GM23338 (cell line): ENCODE measurements at regions not wholly inside any gene's neighbourhood (a gene's known extent, or its start where the extent isn't known, plus 50 kb on each side); places are given as distances from the start of the nearest gene placed in this dataset.

Source experiments
- EZH2 ChIP-seq: fragments of 200-600 bp; sonication (generic); IDR thresholded peaks from one replicate; pipeline ENCODE4 v1.8.0; 2017; ENCODE audit warnings: antibody characterized with exemption, mild to moderate bottlenecking, low read depth; ENCODE audit not compliant: unreplicated experiment
- NANOG ChIP-seq: IDR thresholded peaks from 2 replicates; pipeline ENCODE4 v1.6.1; 2016; ENCODE audit warnings: antibody characterized with exemption, borderline replicate concordance
- TF ChIP-seq, protein P1 (sequence below), 2 experiments: fragments of 200-600 bp in 1 of 2; sonication (generic) in 1 of 2; conservative IDR thresholded peaks; 2 replicates each; pipeline versions ENCODE4 v1.5.1 to v1.6.1; 2016 to 2017; ENCODE audit warnings: antibody characterized with exemption in 2 of 2, low read depth in 2 of 2, mild to moderate bottlenecking in 2 of 2, moderate library complexity in 1 of 2
- TF ChIP-seq, protein P2 (sequence below): IDR thresholded peaks from one replicate; pipeline ENCODE4 v1.6.1; 2018; ENCODE audit warnings: antibody characterized with exemption; ENCODE audit not compliant: unreplicated experiment

DNA sequence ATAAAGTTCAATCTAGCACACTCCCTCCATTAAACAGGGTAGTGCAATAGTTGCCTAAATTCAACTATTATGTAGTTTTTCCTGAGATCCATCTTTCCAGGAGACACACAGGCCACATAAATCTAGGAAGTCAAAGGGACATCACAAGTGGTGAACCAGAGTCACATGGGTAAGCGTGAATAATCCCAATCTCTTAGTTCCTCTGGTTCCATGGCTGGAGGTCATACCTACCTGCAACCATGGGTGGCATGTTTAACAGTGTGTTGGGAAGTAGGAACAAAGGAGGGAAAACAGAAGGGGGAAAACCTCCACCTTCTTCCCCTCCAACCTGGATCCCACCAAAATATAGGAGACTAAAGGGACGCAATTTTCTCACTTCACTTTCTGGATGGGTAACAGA is 2651.6 kb downstream of the ARAP2 start:
- TF ChIP-seq, protein P1, sequence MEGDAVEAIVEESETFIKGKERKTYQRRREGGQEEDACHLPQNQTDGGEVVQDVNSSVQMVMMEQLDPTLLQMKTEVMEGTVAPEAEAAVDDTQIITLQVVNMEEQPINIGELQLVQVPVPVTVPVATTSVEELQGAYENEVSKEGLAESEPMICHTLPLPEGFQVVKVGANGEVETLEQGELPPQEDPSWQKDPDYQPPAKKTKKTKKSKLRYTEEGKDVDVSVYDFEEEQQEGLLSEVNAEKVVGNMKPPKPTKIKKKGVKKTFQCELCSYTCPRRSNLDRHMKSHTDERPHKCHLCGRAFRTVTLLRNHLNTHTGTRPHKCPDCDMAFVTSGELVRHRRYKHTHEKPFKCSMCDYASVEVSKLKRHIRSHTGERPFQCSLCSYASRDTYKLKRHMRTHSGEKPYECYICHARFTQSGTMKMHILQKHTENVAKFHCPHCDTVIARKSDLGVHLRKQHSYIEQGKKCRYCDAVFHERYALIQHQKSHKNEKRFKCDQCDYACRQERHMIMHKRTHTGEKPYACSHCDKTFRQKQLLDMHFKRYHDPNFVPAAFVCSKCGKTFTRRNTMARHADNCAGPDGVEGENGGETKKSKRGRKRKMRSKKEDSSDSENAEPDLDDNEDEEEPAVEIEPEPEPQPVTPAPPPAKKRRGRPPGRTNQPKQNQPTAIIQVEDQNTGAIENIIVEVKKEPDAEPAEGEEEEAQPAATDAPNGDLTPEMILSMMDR (conservative IDR thresholded peaks at IDR 0.05; ENCODE audit: low read depth in 2 of 2): no peak
- no peak for TF ChIP-seq NANOG
- TF ChIP-seq, protein P2, sequence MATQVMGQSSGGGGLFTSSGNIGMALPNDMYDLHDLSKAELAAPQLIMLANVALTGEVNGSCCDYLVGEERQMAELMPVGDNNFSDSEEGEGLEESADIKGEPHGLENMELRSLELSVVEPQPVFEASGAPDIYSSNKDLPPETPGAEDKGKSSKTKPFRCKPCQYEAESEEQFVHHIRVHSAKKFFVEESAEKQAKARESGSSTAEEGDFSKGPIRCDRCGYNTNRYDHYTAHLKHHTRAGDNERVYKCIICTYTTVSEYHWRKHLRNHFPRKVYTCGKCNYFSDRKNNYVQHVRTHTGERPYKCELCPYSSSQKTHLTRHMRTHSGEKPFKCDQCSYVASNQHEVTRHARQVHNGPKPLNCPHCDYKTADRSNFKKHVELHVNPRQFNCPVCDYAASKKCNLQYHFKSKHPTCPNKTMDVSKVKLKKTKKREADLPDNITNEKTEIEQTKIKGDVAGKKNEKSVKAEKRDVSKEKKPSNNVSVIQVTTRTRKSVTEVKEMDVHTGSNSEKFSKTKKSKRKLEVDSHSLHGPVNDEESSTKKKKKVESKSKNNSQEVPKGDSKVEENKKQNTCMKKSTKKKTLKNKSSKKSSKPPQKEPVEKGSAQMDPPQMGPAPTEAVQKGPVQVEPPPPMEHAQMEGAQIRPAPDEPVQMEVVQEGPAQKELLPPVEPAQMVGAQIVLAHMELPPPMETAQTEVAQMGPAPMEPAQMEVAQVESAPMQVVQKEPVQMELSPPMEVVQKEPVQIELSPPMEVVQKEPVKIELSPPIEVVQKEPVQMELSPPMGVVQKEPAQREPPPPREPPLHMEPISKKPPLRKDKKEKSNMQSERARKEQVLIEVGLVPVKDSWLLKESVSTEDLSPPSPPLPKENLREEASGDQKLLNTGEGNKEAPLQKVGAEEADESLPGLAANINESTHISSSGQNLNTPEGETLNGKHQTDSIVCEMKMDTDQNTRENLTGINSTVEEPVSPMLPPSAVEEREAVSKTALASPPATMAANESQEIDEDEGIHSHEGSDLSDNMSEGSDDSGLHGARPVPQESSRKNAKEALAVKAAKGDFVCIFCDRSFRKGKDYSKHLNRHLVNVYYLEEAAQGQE: no peak
- no peak for TF ChIP-seq EZH2
